ENCODE measurements at regions not wholly inside any gene's neighbourhood (a gene's known extent, or its start where the extent isn't known, plus 50 kb on each side); places are given as distances from the start of the nearest gene placed in this dataset.

DNA sequence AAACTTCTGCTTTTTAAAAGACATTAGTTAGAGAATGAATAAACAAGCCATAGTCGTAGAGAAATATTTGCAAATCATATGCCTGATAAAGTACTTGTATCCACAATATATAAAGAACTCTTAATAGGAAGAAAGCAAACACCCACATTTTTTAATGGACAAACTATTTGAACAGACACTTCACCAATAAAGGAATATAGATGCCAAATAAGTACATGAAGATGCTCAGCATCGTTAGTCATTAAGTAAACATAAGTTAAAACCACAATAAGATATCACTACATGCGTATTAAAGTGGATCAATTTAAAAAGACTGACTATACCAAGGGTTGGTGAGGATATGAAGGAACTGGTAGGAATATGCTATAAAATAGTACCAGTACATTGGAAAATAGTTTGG lies 142.3 kb upstream of the ZC3H11B start:
- TF ChIP-seq RARB (CRISPR knock-in tag; IDR thresholded peaks at IDR 0.05) (no peak), ZNF8 (CRISPR knock-in tag; IDR thresholded peaks at IDR 0.05) (no peak)
- TF ChIP-seq, protein P1, sequence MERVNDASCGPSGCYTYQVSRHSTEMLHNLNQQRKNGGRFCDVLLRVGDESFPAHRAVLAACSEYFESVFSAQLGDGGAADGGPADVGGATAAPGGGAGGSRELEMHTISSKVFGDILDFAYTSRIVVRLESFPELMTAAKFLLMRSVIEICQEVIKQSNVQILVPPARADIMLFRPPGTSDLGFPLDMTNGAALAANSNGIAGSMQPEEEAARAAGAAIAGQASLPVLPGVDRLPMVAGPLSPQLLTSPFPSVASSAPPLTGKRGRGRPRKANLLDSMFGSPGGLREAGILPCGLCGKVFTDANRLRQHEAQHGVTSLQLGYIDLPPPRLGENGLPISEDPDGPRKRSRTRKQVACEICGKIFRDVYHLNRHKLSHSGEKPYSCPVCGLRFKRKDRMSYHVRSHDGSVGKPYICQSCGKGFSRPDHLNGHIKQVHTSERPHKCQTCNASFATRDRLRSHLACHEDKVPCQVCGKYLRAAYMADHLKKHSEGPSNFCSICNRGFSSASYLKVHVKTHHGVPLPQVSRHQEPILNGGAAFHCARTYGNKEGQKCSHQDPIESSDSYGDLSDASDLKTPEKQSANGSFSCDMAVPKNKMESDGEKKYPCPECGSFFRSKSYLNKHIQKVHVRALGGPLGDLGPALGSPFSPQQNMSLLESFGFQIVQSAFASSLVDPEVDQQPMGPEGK (CRISPR knock-in tag; IDR thresholded peaks at IDR 0.05; ENCODE audit: borderline replicate concordance) = no peak

All from SK-N-SH treated with all-trans-retinoic acid at 6 μM for 48 hours (cell line).